GM13977 (cell line): ENCODE measurements at regions not wholly inside any gene's neighbourhood (a gene's known extent, or its start where the extent isn't known, plus 50 kb on each side); places are given as distances from the start of the nearest gene placed in this dataset.

Source experiments
- DNase-seq: peaks from one replicate; pipeline ENCODE4 v3.0.0; 2012; ENCODE audit warnings: low spot score
- CTCF ChIP-seq: IDR thresholded peaks from 2 replicates; pipeline ENCODE4 v1.5.1; 2012; ENCODE audit warnings: mild to moderate bottlenecking, control low read depth; ENCODE audit not compliant: insufficient read depth; ENCODE audit errors: extremely low read depth, missing control alignments
- in situ Hi-C: fragments of 300-500 bp; cut with MboI; formaldehyde crosslinking; loops from one replicate; pipeline ENCODE4 v1.12.0; 2022; ENCODE audit warnings: low sequenced_read_pairs, low pct_unique_long_range_greater_than_20kb, mixed read lengths, inconsistent platforms; ENCODE audit not compliant: unreplicated experiment

GRCh38 chr20:40291493-40292135 lies 397.4 kb downstream of the MAFB start:
- no peak for TF ChIP-seq CTCF
- no peak for DNase-seq
- in situ Hi-C loops = no loop called here

- in situ Hi-C loops = no loop called here
- no peak for TF ChIP-seq CTCF
- DNase-seq = no peak
These were observed 401.4 kb downstream of the MAFB start for GRCh38 chr20:40287683-40288082.

- no peak for TF ChIP-seq CTCF
- DNase-seq = no peak
- in situ Hi-C loops = no loop called here
These were observed 402.0 kb downstream of the MAFB start for GRCh38 chr20:40286975-40287531.

- in situ Hi-C loops = no loop called here
- no peak for TF ChIP-seq CTCF
- no peak for DNase-seq
These were observed 404.4 kb downstream of the MAFB start for GRCh38 chr20:40284611-40285010.

GRCh38 chr20:40283689-40284088 lies 405.3 kb downstream of the MAFB start:
- no peak for DNase-seq
- in situ Hi-C loops = no loop called here
- TF ChIP-seq CTCF = no peak

- in situ Hi-C loops = no loop called here
- TF ChIP-seq CTCF = no peak
- no peak for DNase-seq
These were observed 406.1 kb downstream of the MAFB start for GRCh38 chr20:40282941-40283340.
